C4-2B (cell line): ENCODE measurements at regions not wholly inside any gene's neighbourhood (a gene's known extent, or its start where the extent isn't known, plus 50 kb on each side); places are given as distances from the start of the nearest gene placed in this dataset.

ENCODE experiments used
- H3K27ac ChIP-seq: fragments of 450-650 bp; 2 replicates; pipeline ENCODE4 v1.5.1; 2017
- CTCF ChIP-seq: fragments of 450-650 bp; conservative IDR thresholded peaks from 2 replicates; pipeline ENCODE4 v1.5.1; 2017; ENCODE audit warnings: mild to moderate bottlenecking
- ZFX ChIP-seq: fragments of 450-650 bp; IDR thresholded peaks from 2 replicates; pipeline ENCODE4 v1.6.1; 2017

- TF ChIP-seq ZFX (no peak), CTCF (no peak)
- no peak overlapping the region for H3K27ac ChIP-seq
These were observed 219.8 kb downstream of the ACTL7B start for GRCh38 chr9:108636013-108636412.

GRCh38 chr9:108634672-108635462 is 220.9 kb downstream of the ACTL7B start:
- H3K27ac ChIP-seq: no peak overlapping the region
- no peak for TF ChIP-seq ZFX

GRCh38 chr9:108634204-108634603 is 221.6 kb downstream of the ACTL7B start:
- no peak for TF ChIP-seq ZFX
- TF ChIP-seq CTCF: no peak
- H3K27ac ChIP-seq: no peak overlapping the region

- TF ChIP-seq CTCF (no peak), ZFX (no peak)
These were observed 224.1 kb downstream of the ACTL7B start for GRCh38 chr9:108631496-108632285.

GRCh38 chr9:108628316-108628715 is 227.5 kb downstream of the ACTL7B start:
- no peak for TF ChIP-seq ZFX
- TF ChIP-seq CTCF: no peak
- no peak overlapping the region for H3K27ac ChIP-seq

More at GRCh38 chr9:108631496-108632285, 224.1 kb downstream of the ACTL7B start:
- H3K27ac ChIP-seq: no peak overlapping the region

GRCh38 chr9:108626743-108627142 is 229.0 kb downstream of the ACTL7B start:
- no peak overlapping the region for H3K27ac ChIP-seq
- no peak for TF ChIP-seq CTCF

GRCh38 chr9:108621991-108622855 is 233.6 kb downstream of the ACTL7B start:
- H3K27ac ChIP-seq: no peak overlapping the region
- TF ChIP-seq CTCF (no peak), ZFX (no peak)
